B cell (primary cell): ENCODE measurements at regions not wholly inside any gene's neighbourhood (a gene's known extent, or its start where the extent isn't known, plus 50 kb on each side); places are given as distances from the start of the nearest gene placed in this dataset.

Experiments
- ATAC-seq: fragments of 200-7000 bp; cut with Tn5 transposase; one replicate; pipeline ENCODE4 v1.10.0; 2021; ENCODE audit warnings: low read depth, mild to moderate bottlenecking, moderate number of reproducible peaks, moderate library complexity
- CTCF ChIA-PET: fragments of 350-600 bp; sonication (Branson Sonifier 250); formaldehyde crosslinking; loops from one replicate; lab custom pipeline; 2021; ENCODE audit warnings: antibody characterized with exemption, inconsistent platforms; lab: Charles Lee
- POLR2A ChIA-PET: fragments of 350-600 bp; sonication (Branson Sonifier 250); formaldehyde crosslinking; loops from one replicate; lab custom pipeline; 2021; ENCODE audit warnings: antibody characterized with exemption; lab: Charles Lee
- DNase-seq: peaks from one replicate; pipeline ENCODE4 v3.0.0; 2013
- H2AFZ ChIP-seq: 2 replicates; pipeline ENCODE4 v1.6.1; 2012; ENCODE audit warnings: mild to moderate bottlenecking, low read depth, low read length; ENCODE audit not compliant: insufficient read depth, poor library complexity, severe bottlenecking
- H3K27ac ChIP-seq, 2 donors: 1 replicate in 1 of 2; 2 replicates in 1 of 2; pipeline ENCODE4 v1.5.1; 2012 to 2013; ENCODE audit warnings: low read length in 2 of 2, mild to moderate bottlenecking in 2 of 2, moderate library complexity in 1 of 2
- H3K27me3 ChIP-seq, 4 experiments: fragments of 200-600 bp in 1 of 4; sonication (generic) in 1 of 4; replicated peaks in 1 of 4; 1 replicate in 2 of 4; 2 replicates in 2 of 4; pipeline versions ENCODE4 v1.6.1 to v1.7.0; 2013 to 2016; ENCODE audit warnings: low read length in 3 of 4, mild to moderate bottlenecking in 2 of 4, mixed read lengths in 1 of 4, moderate library complexity in 1 of 4; ENCODE audit not compliant: insufficient read depth in 4 of 4, control insufficient read depth in 3 of 4; ENCODE audit errors: control extremely low read depth in 1 of 4
- H3K36me3 ChIP-seq, 2 experiments: replicated peaks in 1 of 2; 1 replicate in 1 of 2; 2 replicates in 1 of 2; pipeline versions ENCODE4 v1.6.1 to v1.7.1; 2013; ENCODE audit warnings: low read length in 1 of 2; ENCODE audit not compliant: insufficient read depth in 2 of 2, control insufficient read depth in 1 of 2; ENCODE audit errors: control extremely low read depth in 1 of 2, extremely low read depth in 1 of 2
- H3K4me1 ChIP-seq, 2 donors: fragments of 200-600 bp in 1 of 2; sonication (generic) in 1 of 2; 1 replicate in 1 of 2; 2 replicates in 1 of 2; pipeline versions ENCODE4 v1.5.1 to v1.6.1; 2013 to 2017; ENCODE audit warnings: low read length in 2 of 2; ENCODE audit not compliant: control insufficient read depth in 2 of 2, insufficient read depth in 2 of 2
- H3K4me2 ChIP-seq: replicated peaks from 2 replicates; pipeline ENCODE3; 2012; ENCODE audit warnings: mild to moderate bottlenecking, low read depth, low read length; ENCODE audit not compliant: poor library complexity, severe bottlenecking
- H3K4me3 ChIP-seq, 5 experiments: fragments of 200-600 bp in 1 of 5; sonication (generic) in 1 of 5; 1 replicate in 3 of 5; 2 replicates in 2 of 5; pipeline versions ENCODE4 v1.5.1 to v1.7.0; 2011 to 2016; ENCODE audit warnings: low read length in 4 of 5, mild to moderate bottlenecking in 4 of 5, low read depth in 2 of 5, control low read depth in 1 of 5, moderate library complexity in 1 of 5; ENCODE audit not compliant: insufficient read depth in 1 of 5; ENCODE audit errors: control extremely low read depth in 1 of 5, extremely low read depth in 1 of 5
- H3K79me2 ChIP-seq: fragments of 200-600 bp; sonication (generic); one replicate; pipeline ENCODE4 v1.6.0; 2016; ENCODE audit warnings: low read length; ENCODE audit not compliant: control insufficient read depth, insufficient read depth
- H3K9ac ChIP-seq: fragments of 200-600 bp; sonication (generic); 2 replicates; pipeline ENCODE4 v1.6.1; 2017; ENCODE audit warnings: mild to moderate bottlenecking, low read length, moderate library complexity
- H3K9me3 ChIP-seq, 3 donors: one replicate each; pipeline versions ENCODE4 v1.6.1 to v1.7.1; 2013; ENCODE audit warnings: low read length in 2 of 3; ENCODE audit not compliant: control insufficient read depth in 2 of 3, insufficient read depth in 1 of 3; ENCODE audit errors: control extremely low read depth in 1 of 3
- H4K20me1 ChIP-seq: 2 replicates; pipeline ENCODE4 v1.6.0; 2012; ENCODE audit warnings: mild to moderate bottlenecking, low read length; ENCODE audit not compliant: insufficient read depth, control insufficient read depth, poor library complexity, severe bottlenecking
- H3K27ac Mint-ChIP-seq: one replicate; pipeline ENCODE4 v1.8.0; 2021; ENCODE audit warnings: mixed read lengths
- H3K27me3 Mint-ChIP-seq: one replicate; pipeline ENCODE4 v1.8.0; 2021; ENCODE audit warnings: mixed read lengths
- H3K4me1 Mint-ChIP-seq: one replicate; pipeline ENCODE4 v1.8.0; 2021; ENCODE audit warnings: mixed read lengths
- H3K4me3 Mint-ChIP-seq: one replicate; pipeline ENCODE4 v1.8.0; 2021; ENCODE audit warnings: mixed read lengths
- H3K9me3 Mint-ChIP-seq: one replicate; pipeline ENCODE4 v1.8.0; 2022; ENCODE audit warnings: mixed read lengths; ENCODE audit not compliant: insufficient read depth
- CTCF ChIP-seq: fragments of 200-600 bp; IDR thresholded peaks from one replicate; pipeline ENCODE4 v1.8.0; 2022; ENCODE audit warnings: antibody characterized with exemption, mild to moderate bottlenecking
- EZH2 ChIP-seq: IDR thresholded peaks from 2 replicates; pipeline ENCODE4 v1.6.1; 2012; ENCODE audit warnings: borderline replicate concordance, low read depth, mild to moderate bottlenecking, moderate library complexity, low read length; ENCODE audit not compliant: insufficient read depth, poor library complexity, severe bottlenecking
- WGBS: methylation state at CpG from one replicate; pipeline ENCODE4 v1.1.5; 2013; ENCODE audit warnings: missing lambda C conversion rate; ENCODE audit not compliant: insufficient coverage; 5-methylcytosine and 5-hydroxymethylcytosine counted together
- intact Hi-C: fragments of 100-400 bp; cut with micrococcal nuclease; formaldehyde crosslinking; loops from one replicate; pipeline ENCODE4 v1.10.0; 2022

- no peak for DNase-seq
- H3K4me3 Mint-ChIP-seq: no peak overlapping the region
- CTCF ChIA-PET: interaction anchor here (1.0 to 2.4 kb wide), 2 partner anchors 11 to 62 kb away, joined by 3 to 15 read pairs; no protein-coding TSS in a partner anchor
- Histone ChIP-seq H3K9me3 (peaks cover 0 to 17% (median 0%) of the 10 kb centered on the region in 3 donors), H3K4me3 (peak overlapping the region in 1 of 5 experiments; percentile 5), H2AFZ (no peak overlapping the region), H3K4me1 (peaks cover 75 to 83% of the 10 kb centered on the region in 2 donors), H3K9ac (no peak overlapping the region), H3K27me3 (no peaks in the 10 kb centered on the region), H3K4me2 (peak overlapping the region; percentile 72), H3K27ac (peak overlapping the region; percentile 26 to 87), H3K36me3 (peaks cover 2 to 12% of the 10 kb centered on the region in 2 experiments), H3K79me2 (peaks cover 84% of the 10 kb centered on the region), H4K20me1 (no peaks in the 10 kb centered on the region)
- no peak for TF ChIP-seq EZH2
- no peaks in the 10 kb centered on the region for H3K27me3 Mint-ChIP-seq
- no peak for ATAC-seq
- POLR2A ChIA-PET: no interaction called here
- peaks cover 84% of the 10 kb centered on the region for H3K4me1 Mint-ChIP-seq
- H3K9me3 Mint-ChIP-seq: peaks cover 3% of the 10 kb centered on the region
- intact Hi-C loops: no loop called here
- peak overlapping the region; percentile 73 for H3K27ac Mint-ChIP-seq
- WGBS: no CpG with 5 or more reads among the region's 1 CpG
Observed at GRCh38 chr2:64928813-64929212, 60.4 kb upstream of the SLC1A4 start.

- Mint-ChIP-seq H3K4me3 (peak overlapping the region; percentile 81), H3K27me3 (no peaks in the 10 kb centered on the region), H3K9me3 (peaks cover 3% of the 10 kb centered on the region), H3K27ac (peak overlapping the region; percentile 87), H3K4me1 (peaks cover 84% of the 10 kb centered on the region)
- Histone ChIP-seq H3K9me3 (peaks cover 0 to 19% (median 0%) of the 10 kb centered on the region in 3 donors), H3K9ac (no peak overlapping the region), H3K4me1 (peaks cover 75 to 83% of the 10 kb centered on the region in 2 donors), H3K4me3 (peak overlapping the region in 1 of 5 experiments; percentile 5), H3K27me3 (no peaks in the 10 kb centered on the region), H2AFZ (no peak overlapping the region), H3K27ac (peak overlapping the region in 1 of 2 donors; percentile 87), H3K36me3 (peaks cover under 1 to 8% of the 10 kb centered on the region in 2 experiments), H3K79me2 (peaks cover 83% of the 10 kb centered on the region), H3K4me2 (peak overlapping the region; percentile 72), H4K20me1 (no peaks in the 10 kb centered on the region)
- intact Hi-C loops: no loop called here
- no peak for DNase-seq
- ChIA-PET CTCF (interaction anchor here (0.6 to 2.4 kb wide), 3 partner anchors 11 to 712 kb away, joined by 3 to 15 read pairs (median 3); no protein-coding TSS in a partner anchor), POLR2A (no interaction called here)
- no peak for ATAC-seq
- 80% methylated on average over 1 of the region's 1 CpG for WGBS
- TF ChIP-seq CTCF (no peak), EZH2 (no peak)
Observed at GRCh38 chr2:64929333-64929732, 59.9 kb upstream of the SLC1A4 start.
